Dendritic cell treated with granulocyte-macrophage colony-stimulating factor and Interleukin-4, amounts not matched to agents 40 ng/mL and 50 ng/mL, for 4 days (primary cell): ENCODE measurements at regions not wholly inside any gene's neighbourhood (a gene's known extent, or its start where the extent isn't known, plus 50 kb on each side); places are given as distances from the start of the nearest gene placed in this dataset.
"Not testable (repeated sequence)": the region's sequence is repeated elsewhere in the genome, so short reads cannot be mapped to it uniquely, and the experiment has no call there.

ENCODE experiments used
- H3K27ac Mint-ChIP-seq: one replicate; pipeline ENCODE4 v1.8.0; 2022; ENCODE audit warnings: mild to moderate bottlenecking, mixed read lengths
- H3K27me3 Mint-ChIP-seq: one replicate; pipeline ENCODE4 v1.8.0; 2022; ENCODE audit warnings: mild to moderate bottlenecking, mixed read lengths
- H3K36me3 Mint-ChIP-seq: one replicate; pipeline ENCODE4 v1.8.0; 2022; ENCODE audit warnings: low read depth, mixed read lengths
- H3K4me1 Mint-ChIP-seq: one replicate; pipeline ENCODE4 v1.8.0; 2022; ENCODE audit warnings: low read depth, mixed read lengths
- H3K4me3 Mint-ChIP-seq: one replicate; pipeline ENCODE4 v1.8.0; 2022; ENCODE audit warnings: mild to moderate bottlenecking, moderate library complexity, mixed read lengths
- H3K9me3 Mint-ChIP-seq: one replicate; pipeline ENCODE4 v1.8.0; 2022; ENCODE audit warnings: mixed read lengths
- intact Hi-C: fragments of 100-400 bp; cut with micrococcal nuclease; formaldehyde crosslinking; loops from one replicate; pipeline ENCODE4 v1.15.0; 2022

DNA sequence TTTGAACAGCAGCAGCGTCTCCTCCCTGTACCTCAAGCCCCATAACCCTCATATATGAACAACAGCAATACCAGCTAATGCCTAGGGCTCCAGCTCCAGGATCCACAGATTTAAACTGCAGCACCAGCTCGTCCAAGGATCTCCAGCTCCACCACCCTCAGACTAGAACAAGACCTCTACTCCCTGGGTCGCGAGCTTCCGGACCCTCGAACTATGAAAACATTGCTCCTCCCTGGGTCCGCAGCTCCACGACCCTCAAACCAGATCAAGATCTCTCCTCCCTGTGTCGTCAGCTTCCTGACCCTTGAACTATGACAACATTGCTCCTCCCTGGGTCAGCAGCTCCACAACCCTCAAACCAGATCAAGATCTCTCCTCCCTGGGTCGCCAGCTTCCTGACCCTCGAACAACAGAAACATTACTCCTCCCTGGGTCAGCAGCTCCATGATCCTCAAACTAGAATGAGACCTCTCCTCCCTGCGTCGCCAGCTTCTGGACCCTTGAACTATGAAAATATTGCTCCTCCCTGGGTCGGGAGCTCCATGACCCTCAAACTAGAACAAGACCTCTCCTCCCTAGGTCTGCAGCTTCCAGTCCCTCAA lies 339.0 kb upstream of the SULF2 start:
- Mint-ChIP-seq H3K9me3 (no peaks in the 10 kb centered on the region), H3K4me1 (no peaks in the 10 kb centered on the region), H3K4me3 (no peak overlapping the region), H3K27ac (no peak overlapping the region), H3K27me3 (peaks cover 17% of the 10 kb centered on the region), H3K36me3 (no peaks in the 10 kb centered on the region)
- intact Hi-C loops: no loop called here

DNA sequence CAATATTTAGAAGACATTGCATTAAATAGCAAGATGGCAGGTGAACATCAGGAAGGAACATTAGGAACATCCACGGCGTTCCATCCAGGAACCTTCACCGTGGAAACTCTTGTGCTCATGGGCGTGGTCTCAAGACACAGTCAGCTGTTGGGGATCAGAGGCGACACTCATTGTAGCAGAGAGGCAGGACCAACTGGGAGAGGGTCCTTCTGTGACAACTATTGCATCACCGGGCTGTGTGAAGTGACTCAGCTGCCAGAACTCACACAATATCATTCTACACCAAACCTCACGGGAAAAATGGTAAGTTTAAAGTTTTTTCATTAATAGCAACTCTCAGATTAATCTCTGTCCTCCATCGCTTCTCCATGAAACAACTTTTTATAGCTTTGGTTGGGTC lies 334.8 kb upstream of the SULF2 start:
- no peaks in the 10 kb centered on the region for H3K9me3 Mint-ChIP-seq
- intact Hi-C loops: no loop called here
- H3K4me1 Mint-ChIP-seq: peaks cover 9% of the 10 kb centered on the region
- no peaks in the 10 kb centered on the region for H3K36me3 Mint-ChIP-seq
- no peak overlapping the region for H3K27ac Mint-ChIP-seq
- H3K4me3 Mint-ChIP-seq: no peak overlapping the region
- H3K27me3 Mint-ChIP-seq: peaks cover 20% of the 10 kb centered on the region

DNA sequence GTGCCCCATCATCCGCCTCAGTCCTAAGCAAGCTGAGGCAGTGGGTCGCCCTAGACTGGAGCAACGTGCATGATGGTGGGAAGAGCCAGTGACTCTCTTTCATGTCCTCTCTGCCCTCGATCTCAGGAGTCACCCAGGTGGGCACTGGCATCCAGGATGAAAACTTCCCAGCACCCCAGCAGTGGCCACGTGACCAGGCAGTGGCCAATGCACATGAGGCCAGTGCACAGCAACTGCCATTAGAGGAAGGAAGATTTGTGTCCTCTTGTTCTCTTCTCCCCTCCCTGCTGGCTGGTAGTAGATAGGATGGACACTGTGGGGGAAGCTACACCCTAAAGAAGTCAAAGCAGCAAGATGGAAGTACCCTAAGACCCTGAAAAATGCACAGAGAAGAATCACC lies 334.1 kb upstream of the SULF2 start:
- intact Hi-C loops, H3K4me1 Mint-ChIP-seq, H3K4me3 Mint-ChIP-seq, H3K36me3 Mint-ChIP-seq, H3K9me3 Mint-ChIP-seq, H3K27ac Mint-ChIP-seq: not testable (repeated sequence)
- peaks cover 26% of the 10 kb centered on the region for H3K27me3 Mint-ChIP-seq

DNA sequence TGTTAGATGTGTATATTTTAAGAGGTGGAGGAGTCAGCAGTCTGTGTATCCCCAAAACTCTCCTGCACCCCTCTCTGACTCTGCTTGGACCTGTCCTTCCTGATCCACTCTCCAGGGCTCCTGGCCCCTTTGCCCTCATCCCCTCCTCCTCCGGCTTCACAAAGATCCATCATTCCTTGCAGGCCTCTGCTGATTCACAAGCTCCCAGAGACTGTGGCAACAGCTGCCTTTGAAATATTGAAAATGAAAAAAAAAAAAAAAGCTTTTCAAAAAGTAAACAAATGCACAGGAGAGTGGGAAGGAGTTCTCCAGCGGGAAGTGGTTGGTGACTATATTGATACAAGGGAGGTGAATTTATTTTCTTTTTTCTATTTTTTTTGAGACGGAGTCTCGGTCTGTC lies 330.2 kb upstream of the SULF2 start:
- H3K27me3 Mint-ChIP-seq: peaks cover 22% of the 10 kb centered on the region
- H3K36me3 Mint-ChIP-seq: no peaks in the 10 kb centered on the region
- H3K9me3 Mint-ChIP-seq: no peaks in the 10 kb centered on the region
- H3K4me3 Mint-ChIP-seq: no peak overlapping the region
- peaks cover 9% of the 10 kb centered on the region for H3K4me1 Mint-ChIP-seq
- no peak overlapping the region for H3K27ac Mint-ChIP-seq
- intact Hi-C loops: no loop called here

DNA sequence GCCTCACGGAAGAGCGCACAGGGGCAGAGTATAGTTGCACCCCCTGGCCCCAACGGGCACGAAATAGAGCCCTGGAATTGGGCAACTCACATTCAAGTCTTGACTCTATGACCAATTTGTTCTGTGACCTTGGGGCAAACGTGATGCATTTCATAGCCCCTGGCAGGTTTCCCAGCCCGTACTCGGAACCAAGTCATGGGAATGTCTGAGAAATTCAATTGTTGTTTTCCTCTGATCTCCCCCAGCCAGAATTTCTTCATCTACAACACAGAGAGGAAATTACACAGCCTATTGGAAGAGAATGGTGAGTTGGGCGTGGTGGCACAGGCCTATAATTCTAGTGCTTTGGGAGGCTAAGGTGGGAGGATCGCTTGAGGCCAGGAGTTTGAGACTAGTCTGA lies 322.3 kb upstream of the SULF2 start:
- no peak overlapping the region for H3K4me3 Mint-ChIP-seq
- no peaks in the 10 kb centered on the region for H3K9me3 Mint-ChIP-seq
- no peaks in the 10 kb centered on the region for H3K36me3 Mint-ChIP-seq
- no peak overlapping the region for H3K27ac Mint-ChIP-seq
- intact Hi-C loops: no loop called here
- no peaks in the 10 kb centered on the region for H3K4me1 Mint-ChIP-seq
- H3K27me3 Mint-ChIP-seq: peaks cover 18% of the 10 kb centered on the region

DNA sequence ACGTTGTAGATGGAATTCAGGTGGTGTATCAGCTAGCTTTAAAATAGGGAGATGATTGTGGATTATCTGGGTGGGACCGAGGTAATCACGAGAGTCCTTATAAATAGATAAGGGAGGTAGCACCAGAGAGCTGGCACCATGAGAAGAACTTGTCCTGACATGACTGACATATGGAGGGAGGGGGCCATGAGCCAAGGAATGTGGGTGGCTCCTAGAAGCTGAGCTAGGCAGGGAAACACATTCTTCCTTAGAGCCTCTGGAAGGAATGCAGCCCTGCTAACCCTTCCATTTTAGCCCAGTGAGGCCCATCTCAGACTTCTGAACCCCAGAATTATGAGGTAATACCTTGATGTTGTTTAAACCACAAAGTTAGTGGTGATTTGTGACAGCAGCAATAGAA lies 321.1 kb upstream of the SULF2 start:
- Mint-ChIP-seq H3K4me1 (no peaks in the 10 kb centered on the region), H3K36me3 (no peaks in the 10 kb centered on the region), H3K4me3 (no peak overlapping the region), H3K27me3 (peaks cover 13% of the 10 kb centered on the region), H3K27ac (no peak overlapping the region), H3K9me3 (no peaks in the 10 kb centered on the region)
- intact Hi-C loops: no loop called here

DNA sequence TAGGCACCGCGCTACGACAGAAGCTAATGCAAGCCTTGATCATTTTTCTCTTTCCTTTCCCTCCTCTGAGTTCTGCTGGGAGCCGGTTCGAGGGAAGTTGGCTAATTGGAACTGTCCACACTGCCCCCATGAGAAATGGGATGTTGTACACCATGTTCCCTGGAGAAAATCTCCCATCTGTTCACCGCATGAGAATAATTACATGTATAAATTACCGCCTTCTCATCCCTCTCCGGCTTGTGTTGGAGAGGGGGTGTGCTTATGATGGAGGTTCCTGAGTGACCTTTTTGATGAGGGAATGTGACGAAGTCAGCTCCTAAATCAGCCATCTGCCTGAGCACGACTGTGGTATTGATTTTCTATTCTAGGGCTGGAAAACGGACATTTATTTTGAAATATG lies 320.2 kb upstream of the SULF2 start:
- Mint-ChIP-seq H3K9me3 (no peaks in the 10 kb centered on the region), H3K27me3 (peaks cover 10% of the 10 kb centered on the region), H3K4me3 (no peak overlapping the region), H3K36me3 (no peaks in the 10 kb centered on the region), H3K4me1 (no peaks in the 10 kb centered on the region), H3K27ac (no peak overlapping the region)
- intact Hi-C loops: no loop called here

DNA sequence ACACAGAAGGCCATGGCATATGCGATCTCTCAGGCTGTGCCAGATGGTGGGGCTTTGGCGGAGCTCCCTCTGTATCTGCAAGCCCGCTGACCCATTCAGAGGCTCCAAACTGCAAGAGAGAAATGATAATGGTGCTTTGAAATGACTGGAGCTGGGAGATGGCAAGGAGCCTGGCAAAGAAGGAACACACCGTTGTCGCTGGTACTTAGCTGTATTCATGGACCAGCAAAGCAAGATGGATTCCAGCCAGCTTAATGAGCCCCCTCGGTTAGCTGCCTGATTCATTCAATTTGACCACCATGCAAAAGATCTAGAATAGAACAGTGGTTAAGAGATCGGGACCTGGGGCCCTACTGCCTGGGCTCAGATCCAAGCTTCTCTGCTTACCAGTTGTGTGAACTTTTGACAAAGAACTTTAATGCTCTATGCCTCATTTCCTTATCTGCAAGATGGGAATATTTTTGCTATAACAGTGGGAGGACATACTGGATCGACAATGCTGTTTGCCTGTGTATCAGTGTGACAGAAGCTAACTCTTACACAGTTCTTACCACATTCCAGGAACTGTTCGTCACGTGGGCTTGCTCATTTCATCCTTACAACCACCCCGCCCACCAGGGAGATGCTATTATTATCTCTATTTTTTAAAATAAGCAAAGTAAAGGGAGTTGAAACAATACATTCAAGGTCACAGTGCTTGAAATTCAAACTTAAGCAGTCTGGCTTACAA lies 317.8 kb upstream of the SULF2 start:
- H3K27me3 Mint-ChIP-seq: peaks cover 7% of the 10 kb centered on the region
- no peaks in the 10 kb centered on the region for H3K36me3 Mint-ChIP-seq
- intact Hi-C loops: no loop called here
- no peak overlapping the region for H3K4me3 Mint-ChIP-seq
- H3K27ac Mint-ChIP-seq: no peak overlapping the region
- no peaks in the 10 kb centered on the region for H3K4me1 Mint-ChIP-seq
- H3K9me3 Mint-ChIP-seq: no peaks in the 10 kb centered on the region

DNA sequence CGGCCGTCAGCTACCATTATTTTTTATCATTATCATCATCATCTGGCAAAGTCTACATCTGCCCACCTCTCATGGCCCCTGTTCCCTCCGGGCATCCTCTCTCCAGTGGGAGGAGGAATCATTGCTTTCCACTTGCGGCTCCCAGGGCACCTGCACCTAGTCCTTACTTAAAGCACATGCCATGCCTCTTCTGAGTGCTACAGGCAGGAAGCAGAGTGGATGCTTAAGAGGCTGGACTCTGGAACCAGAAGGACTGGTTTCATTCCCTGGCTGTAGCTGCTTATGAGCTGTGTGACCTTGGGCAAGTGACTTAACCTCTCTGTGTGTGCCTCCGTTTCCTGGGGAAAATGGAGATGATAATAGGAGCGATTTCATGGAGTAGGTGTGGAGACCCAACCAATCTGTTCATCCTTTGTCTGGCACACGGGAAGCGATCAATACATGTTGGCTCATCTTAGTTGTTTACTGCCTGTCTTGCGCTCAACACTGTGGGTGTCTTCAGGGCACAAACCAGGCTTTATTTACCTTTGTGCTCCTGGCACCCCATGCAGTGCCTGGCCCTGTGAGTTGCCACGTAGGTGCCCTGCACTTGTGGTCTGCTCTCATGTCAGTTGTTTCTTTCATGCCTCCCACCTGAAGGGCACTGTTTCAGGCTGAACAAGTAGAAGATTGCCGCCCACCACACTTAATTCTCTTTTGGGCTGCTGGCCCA lies 317.0 kb upstream of the SULF2 start:
- H3K4me3 Mint-ChIP-seq: no peak overlapping the region
- peaks cover 8% of the 10 kb centered on the region for H3K27me3 Mint-ChIP-seq
- peaks cover 1% of the 10 kb centered on the region for H3K9me3 Mint-ChIP-seq
- no peaks in the 10 kb centered on the region for H3K36me3 Mint-ChIP-seq
- no peak overlapping the region for H3K27ac Mint-ChIP-seq
- no peaks in the 10 kb centered on the region for H3K4me1 Mint-ChIP-seq
- intact Hi-C loops: no loop called here

DNA sequence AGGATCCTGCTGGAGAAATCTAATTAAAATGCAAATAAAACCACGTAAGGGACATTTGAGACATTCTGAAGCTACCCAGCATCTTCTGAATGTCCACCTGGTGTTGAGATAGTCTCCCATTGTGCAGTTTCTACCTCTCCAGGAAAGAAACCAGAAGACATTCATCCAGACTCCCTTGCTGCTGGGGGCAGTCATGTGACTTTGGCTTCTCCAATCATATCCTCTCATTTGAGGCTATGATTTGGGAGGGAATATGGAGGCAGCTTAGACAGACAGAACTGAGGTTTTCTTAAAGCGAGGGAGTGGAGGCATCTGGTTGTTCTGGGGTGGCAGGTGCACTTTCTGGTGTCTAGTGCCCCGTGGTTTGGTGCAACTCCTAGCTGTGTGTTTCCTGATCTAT lies 315.2 kb upstream of the SULF2 start:
- Mint-ChIP-seq H3K4me1 (no peaks in the 10 kb centered on the region), H3K4me3 (no peak overlapping the region), H3K27me3 (peaks cover 6% of the 10 kb centered on the region), H3K9me3 (peaks cover 10% of the 10 kb centered on the region), H3K36me3 (no peaks in the 10 kb centered on the region), H3K27ac (no peak overlapping the region)
- intact Hi-C loops: no loop called here

DNA sequence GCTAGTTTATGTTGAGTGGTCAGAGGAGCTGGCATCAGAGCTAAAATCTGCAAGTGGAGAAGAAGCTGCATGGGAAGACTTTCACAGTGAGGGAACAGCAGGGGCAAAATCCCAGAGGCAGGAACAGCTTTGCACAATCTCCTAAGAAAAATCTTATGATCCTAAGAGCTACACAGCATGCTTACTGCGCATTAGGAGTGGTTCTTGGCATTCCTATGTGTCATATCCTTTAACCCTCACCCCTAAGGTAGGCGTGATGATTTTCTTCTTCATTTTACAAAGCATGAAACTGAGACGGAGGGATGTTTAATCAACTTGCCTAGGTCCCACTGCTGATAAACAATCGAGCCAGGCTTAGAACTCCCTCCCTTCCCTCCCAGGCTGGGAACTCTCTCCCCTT lies 313.6 kb upstream of the SULF2 start:
- peaks cover 10% of the 10 kb centered on the region for H3K9me3 Mint-ChIP-seq
- H3K36me3 Mint-ChIP-seq: no peaks in the 10 kb centered on the region
- peaks cover 6% of the 10 kb centered on the region for H3K27me3 Mint-ChIP-seq
- H3K4me3 Mint-ChIP-seq: no peak overlapping the region
- intact Hi-C loops: no loop called here
- no peaks in the 10 kb centered on the region for H3K4me1 Mint-ChIP-seq
- no peak overlapping the region for H3K27ac Mint-ChIP-seq

DNA sequence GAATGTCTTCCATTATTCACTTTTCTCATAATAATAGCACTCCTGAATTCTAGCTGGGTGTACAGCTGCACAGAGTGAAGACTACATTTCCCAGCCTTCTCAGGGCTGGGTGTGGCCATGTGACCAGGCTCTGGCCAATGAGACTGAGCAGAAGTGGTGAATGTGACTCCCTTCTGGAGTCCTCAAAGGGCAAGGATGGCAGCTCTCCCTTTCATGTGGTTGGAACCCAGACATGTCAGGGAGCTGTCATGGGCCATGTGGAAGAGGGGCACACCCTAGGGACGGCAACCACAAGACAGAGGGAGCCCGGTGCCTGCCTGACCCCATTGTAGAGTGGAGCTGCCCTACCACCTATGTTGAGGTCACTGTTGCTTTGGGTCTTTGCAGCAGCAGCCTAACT lies 312.8 kb upstream of the SULF2 start:
- H3K9me3 Mint-ChIP-seq: peaks cover 10% of the 10 kb centered on the region
- intact Hi-C loops: no loop called here
- H3K36me3 Mint-ChIP-seq: no peaks in the 10 kb centered on the region

DNA sequence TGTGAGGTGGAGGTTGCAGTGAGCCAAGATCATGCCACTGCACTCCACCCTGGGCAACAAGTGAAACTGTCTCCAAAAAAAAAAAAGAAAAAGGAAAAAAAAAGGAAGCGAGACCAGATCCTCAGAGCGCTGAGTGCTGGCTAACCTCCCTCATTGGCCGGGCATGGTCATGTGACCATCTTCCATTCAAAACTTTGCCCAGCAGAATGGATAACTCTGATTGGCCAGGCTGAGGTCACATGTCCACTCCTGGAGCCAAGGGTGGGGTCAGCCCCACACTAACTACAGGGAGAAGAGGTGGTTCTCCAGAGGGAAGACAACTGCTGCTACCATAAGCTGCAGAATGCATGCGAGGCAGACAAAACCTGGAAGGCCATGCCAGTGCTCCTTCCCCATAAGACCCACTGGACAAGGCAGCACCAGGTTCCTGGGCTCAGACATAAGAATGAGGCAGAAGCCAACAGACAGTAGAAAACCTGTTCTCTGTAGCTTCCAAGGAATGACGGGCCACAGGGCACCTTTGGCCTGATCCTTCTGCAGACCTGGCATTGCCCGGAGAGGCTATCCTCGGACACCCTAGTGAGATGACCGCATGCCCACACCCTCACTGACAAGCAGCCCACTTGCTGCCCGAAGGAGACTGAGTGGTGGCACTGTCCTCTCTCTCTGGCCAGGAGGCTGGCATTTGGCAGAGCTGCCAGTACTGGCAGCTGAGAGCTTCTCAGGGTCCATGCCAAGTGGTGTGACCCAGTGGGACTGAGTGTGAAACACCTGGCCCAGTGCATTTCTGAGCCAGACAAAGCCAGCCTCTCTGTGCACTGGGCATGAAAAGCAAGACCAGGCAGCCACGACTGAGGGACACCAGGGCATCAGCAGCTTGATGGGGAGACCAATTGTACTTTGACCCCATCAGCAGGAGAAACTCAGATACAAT lies 311.9 kb upstream of the SULF2 start:
- no peaks in the 10 kb centered on the region for H3K36me3 Mint-ChIP-seq
- no peak overlapping the region for H3K4me3 Mint-ChIP-seq
- peaks cover 10% of the 10 kb centered on the region for H3K9me3 Mint-ChIP-seq
- peaks cover 15% of the 10 kb centered on the region for H3K27me3 Mint-ChIP-seq
- H3K27ac Mint-ChIP-seq: no peak overlapping the region
- intact Hi-C loops: no loop called here
- no peaks in the 10 kb centered on the region for H3K4me1 Mint-ChIP-seq

More for the DNA sequence above, 312.8 kb upstream of the SULF2 start:
- no peak overlapping the region for H3K4me3 Mint-ChIP-seq
- no peak overlapping the region for H3K27ac Mint-ChIP-seq
- peaks cover 11% of the 10 kb centered on the region for H3K27me3 Mint-ChIP-seq
- no peaks in the 10 kb centered on the region for H3K4me1 Mint-ChIP-seq
